GM19468 (cell line): ENCODE measurements at regions not wholly inside any gene's neighbourhood (a gene's known extent, or its start where the extent isn't known, plus 50 kb on each side); places are given as distances from the start of the nearest gene placed in this dataset.
A peak's percentile ranks its signal among the peaks of the same experiment; 100 is the strongest.
"Not testable (repeated sequence)": the region's sequence is repeated elsewhere in the genome, so short reads cannot be mapped to it uniquely, and the experiment has no call there.

Experiments
- ATAC-seq: cut with Tn5 transposase; IDR thresholded peaks from one replicate; pipeline ENCODE4 v1.9.1; 2021; ENCODE audit warnings: mild to moderate bottlenecking, moderate library complexity, moderate number of reproducible peaks; ENCODE audit not compliant: unreplicated experiment; ENCODE audit errors: extremely low read depth

GRCh38 chr18:49697049-49697448 is 116.3 kb downstream of the ACAA2 start:
- ATAC-seq = no peak

- ATAC-seq = no peak
These were observed 118.9 kb downstream of the ACAA2 start for GRCh38 chr18:49694402-49694801.

- no peak for ATAC-seq
These were observed 119.7 kb downstream of the ACAA2 start for GRCh38 chr18:49693717-49694005.

GRCh38 chr18:49692906-49693716 is 120.2 kb downstream of the ACAA2 start:
- ATAC-seq = no peak

GRCh38 chr18:49691177-49691608 is 122.1 kb downstream of the ACAA2 start:
- ATAC-seq = no peak

- no peak for ATAC-seq
These were observed 123.0 kb downstream of the ACAA2 start for GRCh38 chr18:49690312-49690711.

- no peak for ATAC-seq
These were observed 123.5 kb downstream of the LIPG start for GRCh38 chr18:49685231-49685942.

GRCh38 chr18:49682803-49683190 is 120.9 kb downstream of the LIPG start:
- not testable (repeated sequence) for ATAC-seq

- no peak for ATAC-seq
These were observed 120.4 kb downstream of the LIPG start for GRCh38 chr18:49682173-49682802.

GRCh38 chr18:49681387-49681786 is 119.5 kb downstream of the LIPG start:
- ATAC-seq = no peak

- no peak for ATAC-seq
These were observed 116.6 kb downstream of the LIPG start for GRCh38 chr18:49678440-49678839.

- peak; percentile 79 for ATAC-seq
These were observed 116.0 kb downstream of the LIPG start for GRCh38 chr18:49677762-49678413.

GRCh38 chr18:49677081-49677480 is 115.2 kb downstream of the LIPG start:
- no peak for ATAC-seq

GRCh38 chr18:49673281-49673680 is 111.4 kb downstream of the LIPG start:
- ATAC-seq = no peak

- ATAC-seq = no peak
These were observed 111.0 kb downstream of the LIPG start for GRCh38 chr18:49672853-49673252.

GRCh38 chr18:49669403-49669802 is 107.5 kb downstream of the LIPG start:
- ATAC-seq = no peak

GRCh38 chr18:49668574-49669275 is 106.9 kb downstream of the LIPG start:
- no peak for ATAC-seq

- no peak for ATAC-seq
These were observed 105.6 kb downstream of the LIPG start for GRCh38 chr18:49667462-49667861.

- ATAC-seq = no peak
These were observed 104.4 kb downstream of the LIPG start for GRCh38 chr18:49666045-49666775.
